HG03103 (cell line): ENCODE measurements at regions not wholly inside any gene's neighbourhood (a gene's known extent, or its start where the extent isn't known, plus 50 kb on each side); places are given as distances from the start of the nearest gene placed in this dataset.

Experiments used
- ATAC-seq: cut with Tn5 transposase; IDR thresholded peaks from one replicate; pipeline ENCODE4 v1.9.1; 2021; ENCODE audit warnings: low read depth; ENCODE audit not compliant: unreplicated experiment

DNA sequence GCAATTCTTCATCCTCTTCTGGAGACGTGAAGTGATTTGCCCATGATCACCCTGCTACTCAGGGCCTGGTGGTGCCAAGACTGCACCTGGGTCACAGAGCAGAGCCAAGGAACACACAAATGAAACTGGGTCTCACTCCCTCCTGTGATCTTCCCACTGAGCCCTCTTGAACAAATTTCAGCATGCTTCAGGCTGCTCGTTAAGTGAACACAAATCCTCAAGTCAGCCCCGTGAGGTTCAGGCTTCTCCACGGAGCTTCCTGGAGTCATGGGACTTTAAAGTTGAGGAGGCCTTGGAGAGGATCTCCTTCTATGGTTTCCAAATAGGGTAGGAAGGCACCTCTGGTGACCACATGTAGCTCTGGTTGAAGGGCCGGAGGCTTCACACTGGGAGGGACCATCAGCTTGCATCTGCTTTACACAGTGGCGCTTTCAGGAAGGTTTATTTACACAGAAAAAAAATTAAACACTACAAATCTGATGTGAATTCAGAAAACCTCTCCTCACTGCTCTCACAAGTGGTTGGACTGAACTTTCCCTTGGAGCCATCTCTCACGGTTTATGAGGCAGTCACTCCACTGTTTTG is 255.4 kb downstream of the LOXHD1 start:
- no peak for ATAC-seq

GRCh38 chr18:46402396-46402795 is 254.6 kb downstream of the LOXHD1 start:
- no peak for ATAC-seq

DNA sequence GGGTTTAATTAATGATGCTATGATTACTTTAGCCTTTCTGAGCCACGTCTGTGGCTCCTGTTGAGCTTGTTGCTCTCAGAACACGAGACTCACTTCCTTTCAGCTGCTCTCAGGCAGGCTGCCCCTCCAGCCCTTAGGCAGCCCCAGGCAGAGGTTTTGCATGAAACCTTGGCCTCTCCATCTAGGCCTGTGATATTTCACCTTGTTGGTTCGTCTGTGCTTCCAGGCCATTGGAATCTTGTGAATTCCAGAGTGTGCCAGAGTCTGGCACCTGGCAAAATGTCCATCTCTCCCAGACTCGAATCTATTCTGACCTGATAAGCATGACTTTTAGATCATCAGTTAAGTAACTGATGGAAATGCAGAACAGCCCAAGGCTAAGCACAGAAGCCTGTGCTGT is 254.1 kb downstream of the LOXHD1 start:
- ATAC-seq, result no peak

GRCh38 chr18:46405832-46406538 is 251.0 kb downstream of the LOXHD1 start:
- ATAC-seq, result no peak

DNA sequence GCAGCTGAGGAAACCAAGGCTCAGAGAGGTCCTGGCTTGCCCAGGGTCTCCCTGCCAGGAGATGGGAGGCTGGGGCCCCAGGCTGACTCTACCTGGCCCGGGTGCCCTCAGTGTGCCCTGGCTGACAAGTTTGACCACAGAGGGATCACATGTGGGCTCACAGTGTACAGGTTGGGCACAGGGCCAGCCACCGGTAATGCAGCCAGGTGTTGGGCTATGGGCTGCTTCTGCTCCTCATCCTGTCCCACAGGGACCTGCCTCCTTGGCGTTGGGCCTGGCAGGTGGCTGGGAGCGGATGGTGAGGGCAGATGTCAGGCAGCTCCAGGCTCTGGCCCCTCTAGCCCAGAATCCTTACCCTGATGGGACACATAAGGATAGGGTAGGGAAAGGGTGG is 250.5 kb downstream of the LOXHD1 start:
- no peak for ATAC-seq

GRCh38 chr18:46407486-46408166 is 249.4 kb downstream of the LOXHD1 start:
- ATAC-seq, result no peak

GRCh38 chr18:46408334-46408987 is 248.6 kb downstream of the LOXHD1 start:
- ATAC-seq, result no peak

GRCh38 chr18:46411191-46411828 is 245.7 kb downstream of the LOXHD1 start:
- no peak for ATAC-seq

GRCh38 chr18:46411867-46412690 is 244.9 kb downstream of the LOXHD1 start:
- no peak for ATAC-seq

- ATAC-seq, result no peak
Measured at GRCh38 chr18:46412916-46413315, 244.1 kb downstream of the LOXHD1 start.

DNA sequence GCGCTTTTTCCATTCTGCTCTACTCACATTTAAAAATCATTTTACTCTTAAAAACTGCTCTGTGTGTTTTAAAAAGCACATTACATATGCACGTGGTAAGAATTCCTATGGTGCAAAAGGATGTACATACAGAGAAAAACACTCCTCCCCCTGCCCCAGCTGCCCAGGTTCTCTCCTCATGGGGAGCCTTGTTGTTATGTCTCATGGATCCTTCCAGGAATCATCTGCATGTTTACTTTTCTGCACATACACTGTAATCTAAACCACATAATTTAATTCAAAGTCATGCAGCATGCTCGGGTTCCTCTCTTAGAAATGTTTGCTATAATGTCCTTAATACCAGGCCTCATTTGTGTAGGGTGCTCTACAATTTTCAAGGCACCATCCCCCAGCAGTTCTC is 243.3 kb downstream of the LOXHD1 start:
- no peak for ATAC-seq

DNA sequence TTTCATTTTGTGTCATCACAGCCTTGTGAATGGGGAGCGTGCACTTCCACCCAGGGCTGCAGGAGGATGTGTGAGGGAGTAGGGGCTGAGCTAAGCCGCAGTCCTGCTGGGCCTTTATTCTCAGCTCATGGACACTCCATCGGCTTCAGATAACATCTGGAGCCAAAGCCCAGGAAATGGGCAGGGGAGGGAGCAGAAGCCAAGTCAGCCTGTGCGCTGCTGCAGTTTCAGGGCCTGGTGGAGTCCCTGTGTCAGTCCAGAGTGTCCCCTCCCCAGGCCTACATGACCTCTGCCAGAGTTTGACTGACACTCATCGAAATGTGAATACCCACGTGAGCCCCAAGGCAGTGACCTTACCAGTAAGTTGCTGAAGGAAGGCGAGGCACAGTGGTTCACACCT is 242.2 kb downstream of the LOXHD1 start:
- no peak for ATAC-seq

DNA sequence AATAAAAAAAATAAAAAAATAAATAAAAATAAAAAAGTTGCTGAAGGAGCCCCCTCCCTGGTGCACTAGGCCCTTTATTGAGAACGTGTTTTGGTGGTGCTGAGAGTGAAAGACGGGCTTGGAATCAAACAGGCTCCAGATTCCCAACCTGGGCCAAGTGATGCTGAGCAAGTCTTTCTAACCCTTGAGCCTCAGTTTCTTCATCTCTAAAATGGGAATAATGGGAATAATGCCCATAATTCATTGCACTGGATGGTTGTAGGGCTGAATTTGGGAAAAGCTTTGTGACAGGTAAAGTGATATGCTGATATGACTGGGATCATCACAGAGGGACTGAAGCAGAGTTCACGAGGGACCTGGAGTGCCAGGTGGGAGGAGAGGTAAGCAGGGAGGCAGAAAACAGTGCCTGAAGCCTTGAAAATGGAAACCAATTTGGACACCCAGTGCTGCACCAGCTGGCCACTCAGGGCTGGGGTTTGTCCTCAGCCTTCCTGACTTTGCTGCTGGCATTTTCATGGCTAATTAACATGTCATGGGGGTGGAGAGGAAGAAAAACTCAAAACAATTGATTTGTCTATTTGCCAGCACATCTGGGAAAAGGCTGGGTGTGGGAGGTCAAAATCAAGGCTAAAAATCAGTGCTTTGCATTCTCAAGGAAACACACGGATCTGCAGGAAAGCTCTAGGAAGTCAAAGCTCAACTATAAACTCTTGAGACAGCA is 241.3 kb downstream of the LOXHD1 start:
- ATAC-seq, result no peak

GRCh38 chr18:46416706-46417638 is 240.0 kb downstream of the LOXHD1 start:
- ATAC-seq, result peak; percentile 84

GRCh38 chr18:46418663-46419260 is 238.3 kb downstream of the LOXHD1 start:
- no peak for ATAC-seq

DNA sequence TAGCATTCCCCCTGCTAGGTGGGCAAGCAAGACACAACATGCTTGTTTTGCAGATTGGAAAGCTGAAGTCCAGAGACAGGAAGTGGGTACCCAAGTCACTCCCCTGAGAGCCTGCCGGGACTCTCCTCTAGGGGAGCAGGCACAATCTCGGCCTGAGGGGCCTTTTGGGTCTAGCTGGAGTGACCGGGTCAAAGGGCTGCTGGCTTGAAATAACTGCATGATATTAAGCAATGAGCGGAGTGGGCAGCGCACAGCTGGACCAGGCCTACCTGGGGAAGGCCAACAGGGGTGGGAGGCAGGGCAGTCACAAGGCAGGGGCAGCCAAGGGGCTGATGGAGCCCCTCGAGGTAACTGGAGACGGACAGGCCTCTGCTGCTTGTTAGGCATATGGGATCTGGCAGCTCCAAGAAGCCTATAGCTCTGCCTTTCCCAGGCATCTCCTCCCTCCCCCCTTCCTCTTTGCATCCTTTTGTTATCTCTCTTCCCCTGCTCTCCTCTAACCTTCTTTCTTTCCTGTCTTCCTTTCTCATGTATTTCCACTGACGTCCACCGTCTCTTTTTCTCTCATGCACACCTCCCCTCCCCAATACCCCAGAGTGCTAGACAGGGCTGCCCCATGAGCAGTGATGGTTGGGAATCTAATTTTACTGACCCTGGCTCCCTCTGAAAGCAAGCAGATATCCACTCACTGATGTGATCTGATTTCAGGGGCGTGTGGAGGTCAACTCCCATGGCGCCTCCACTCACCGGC is 237.5 kb downstream of the LOXHD1 start:
- ATAC-seq, result no peak

DNA sequence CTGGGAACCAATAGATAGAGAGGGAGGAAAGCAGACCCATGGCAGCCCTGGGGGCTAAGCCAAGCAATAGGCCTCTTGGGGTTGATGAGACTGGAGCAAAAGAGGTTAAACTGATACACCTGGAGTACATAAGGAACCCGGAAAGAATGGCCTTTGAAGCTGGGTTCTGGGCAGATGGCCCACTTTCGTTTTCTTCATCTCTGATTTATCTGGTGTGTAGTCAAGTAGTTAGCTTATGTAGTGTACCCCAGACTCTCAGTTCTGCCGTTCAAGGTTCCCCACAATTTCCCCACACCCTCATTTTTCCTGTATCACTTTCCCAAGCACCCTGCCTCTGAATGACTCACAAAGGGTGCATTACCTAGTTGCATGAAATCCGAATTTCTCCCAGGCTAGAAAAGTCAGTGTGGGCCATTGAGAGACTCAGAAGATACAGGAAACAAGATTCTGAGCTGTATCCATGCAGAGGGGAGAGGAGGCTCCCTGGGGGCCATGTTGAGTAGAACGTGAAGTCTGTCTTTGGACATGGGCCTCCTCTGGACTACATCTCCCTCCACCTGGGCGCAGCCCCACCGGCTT is 235.0 kb downstream of the LOXHD1 start:
- no peak for ATAC-seq
